ENCODE measurements at regions not wholly inside any gene's neighbourhood (a gene's known extent, or its start where the extent isn't known, plus 50 kb on each side); places are given as distances from the start of the nearest gene placed in this dataset.

GRCh38 chr11:26204101-26204500 lies 127.8 kb upstream of the ANO3 start:
- TF ChIP-seq POLR2A (IDR thresholded peaks at IDR 0.05) = no peak
- TF ChIP-seq CTCF (IDR thresholded peaks at IDR 0.05) = no peak
- H3K4me3 ChIP-seq = no peak overlapping the region
- H3K9me3 ChIP-seq (replicated peaks in 1 of 3) = no peaks in the 10 kb centered on the region
- intact Hi-C loops (cut with DNase I) = no loop called here
- H3K27ac ChIP-seq = no peak overlapping the region
- 72 to 90% (median 80%) methylated on average over 2 of the region's 2 CpGs for WGBS, 4 donors
- peaks cover 0 to 4% of the 10 kb centered on the region in 2 donors for H3K4me1 ChIP-seq (replicated peaks in 1 of 2)
- no peaks in the 10 kb centered on the region for H3K36me3 ChIP-seq (replicated peaks in 1 of 2)
- H3K27me3 ChIP-seq = no peaks in the 10 kb centered on the region
- DNase-seq = no peak

DNA sequence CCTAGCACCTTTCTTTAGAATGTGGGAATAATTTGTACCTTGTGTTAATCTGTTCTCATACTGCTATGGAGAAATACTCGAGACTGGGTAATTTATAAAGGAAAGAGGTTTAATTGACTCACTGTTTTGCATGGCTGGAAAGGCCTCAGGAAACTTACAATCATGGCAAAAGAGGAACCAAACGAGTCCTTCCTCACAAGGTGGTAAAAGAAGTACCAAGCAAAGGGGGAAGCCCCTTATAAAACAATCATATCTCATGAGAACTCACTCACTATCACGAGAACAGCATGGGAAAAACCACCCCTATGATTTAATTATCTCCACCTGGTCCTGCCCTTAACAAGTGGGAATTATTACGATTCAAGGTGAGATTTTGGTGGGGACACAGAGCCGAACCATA lies 127.1 kb upstream of the ANO3 start:
- Histone ChIP-seq H3K4me3 (no peak overlapping the region), H3K36me3 (replicated peaks in 1 of 2) (no peaks in the 10 kb centered on the region), H3K4me1 (replicated peaks in 1 of 2) (no peaks in the 10 kb centered on the region), H3K27me3 (no peaks in the 10 kb centered on the region), H3K9me3 (replicated peaks in 1 of 3) (no peaks in the 10 kb centered on the region), H3K27ac (no peak overlapping the region)
- intact Hi-C loops (cut with DNase I) = no loop called here
- TF ChIP-seq CTCF (IDR thresholded peaks at IDR 0.05) (no peak), POLR2A (IDR thresholded peaks at IDR 0.05) (no peak)
- DNase-seq = no peak
- WGBS, 4 donors = 67 to 76% (median 74%) methylated on average over 5 of the region's 5 CpGs

- TF ChIP-seq CTCF (IDR thresholded peaks at IDR 0.05) (no peak), POLR2A (IDR thresholded peaks at IDR 0.05) (no peak)
- no peaks in the 10 kb centered on the region for H3K4me1 ChIP-seq (replicated peaks in 1 of 2)
- intact Hi-C loops (cut with DNase I) = loop anchor here in 1 of 2 donors (5.0 kb wide), 1 partner anchor 232 kb away; no protein-coding TSS in a partner anchor
- H3K4me3 ChIP-seq = no peak overlapping the region
- no peaks in the 10 kb centered on the region for H3K36me3 ChIP-seq (replicated peaks in 1 of 2)
- H3K27ac ChIP-seq = peak overlapping the region in 1 of 5 donors; percentile 34
- WGBS, 4 donors = 42 to 60% (median 53%) methylated on average over 4 of the region's 4 CpGs
- H3K9me3 ChIP-seq (replicated peaks in 1 of 3) = no peaks in the 10 kb centered on the region
- no peak for DNase-seq
- H3K27me3 ChIP-seq = no peaks in the 10 kb centered on the region
These were observed 112.5 kb upstream of the ANO3 start for GRCh38 chr11:26219183-26220117.

GRCh38 chr11:26225646-26226045 lies 106.3 kb upstream of the ANO3 start:
- no peak for DNase-seq
- Histone ChIP-seq H3K27ac (no peak overlapping the region), H3K4me3 (no peak overlapping the region), H3K4me1 (replicated peaks in 1 of 2) (no peaks in the 10 kb centered on the region), H3K36me3 (replicated peaks in 1 of 2) (no peaks in the 10 kb centered on the region), H3K9me3 (replicated peaks in 1 of 3) (no peaks in the 10 kb centered on the region), H3K27me3 (no peaks in the 10 kb centered on the region)
- intact Hi-C loops (cut with DNase I) = loop anchor here in 1 of 2 donors (5.0 kb wide), 1 partner anchor 243 kb away; no protein-coding TSS in a partner anchor
- 79 to 92% (median 82%) methylated on average over 1 of the region's 1 CpG for WGBS, 4 donors
- TF ChIP-seq CTCF (IDR thresholded peaks at IDR 0.05) (no peak), POLR2A (IDR thresholded peaks at IDR 0.05) (no peak)

All from adrenal gland (tissue), 9 donors.